HUDEP-2 (cell line): ENCODE measurements at regions not wholly inside any gene's neighbourhood (a gene's known extent, or its start where the extent isn't known, plus 50 kb on each side); places are given as distances from the start of the nearest gene placed in this dataset.
"Not testable (repeated sequence)": the region's sequence is repeated elsewhere in the genome, so short reads cannot be mapped to it uniquely, and the experiment has no call there.

Experiments used
- DNase-seq, 76 experiments: peaks; one replicate each; lab custom pipeline; 2025; ENCODE audit not compliant: unreplicated experiment in 76 of 76; lab: John Stamatoyannopoulos, UW

- DNase-seq: no peak
Observed at GRCh38 chr6:23523771-23524170, 602.2 kb upstream of the NRSN1 start.

- no peak for DNase-seq
Observed at GRCh38 chr6:23524548-23524947, 601.5 kb upstream of the NRSN1 start.

- DNase-seq: no peak
Observed at GRCh38 chr6:23526526-23526925, 599.5 kb upstream of the NRSN1 start.

- no peak for DNase-seq
Observed at GRCh38 chr6:23529902-23530301, 596.1 kb upstream of the NRSN1 start.

GRCh38 chr6:23531666-23532065, 594.3 kb upstream of the NRSN1 start:
- DNase-seq: no peak

- no peak for DNase-seq
Observed at GRCh38 chr6:23532227-23532626, 593.8 kb upstream of the NRSN1 start.

GRCh38 chr6:23533311-23533710, 592.7 kb upstream of the NRSN1 start:
- DNase-seq: no peak

- no peak for DNase-seq
Observed at GRCh38 chr6:23533944-23534343, 592.1 kb upstream of the NRSN1 start.

DNA sequence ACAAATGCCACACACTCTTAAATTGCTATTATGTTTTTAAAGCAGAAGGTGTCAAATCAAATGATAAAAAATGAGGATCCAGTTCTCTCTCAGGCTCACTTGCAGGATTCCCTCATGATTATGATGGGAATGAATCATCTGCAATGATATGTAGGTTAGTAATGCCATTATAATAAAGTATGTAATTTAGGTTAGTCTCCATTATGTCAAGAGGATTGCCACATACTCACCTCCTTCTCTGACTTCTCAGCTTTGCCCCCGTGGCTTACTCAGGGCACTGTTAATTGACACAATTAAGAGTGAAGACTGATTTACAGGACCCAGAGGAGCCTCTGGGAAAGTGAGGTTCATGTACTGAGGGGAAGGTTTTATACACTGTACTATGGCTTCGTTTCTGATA, 591.7 kb upstream of the NRSN1 start:
- DNase-seq: no peak

- no peak for DNase-seq
Observed at GRCh38 chr6:23535101-23535500, 590.9 kb upstream of the NRSN1 start.

GRCh38 chr6:23537828-23538227, 588.2 kb upstream of the NRSN1 start:
- no peak for DNase-seq

DNA sequence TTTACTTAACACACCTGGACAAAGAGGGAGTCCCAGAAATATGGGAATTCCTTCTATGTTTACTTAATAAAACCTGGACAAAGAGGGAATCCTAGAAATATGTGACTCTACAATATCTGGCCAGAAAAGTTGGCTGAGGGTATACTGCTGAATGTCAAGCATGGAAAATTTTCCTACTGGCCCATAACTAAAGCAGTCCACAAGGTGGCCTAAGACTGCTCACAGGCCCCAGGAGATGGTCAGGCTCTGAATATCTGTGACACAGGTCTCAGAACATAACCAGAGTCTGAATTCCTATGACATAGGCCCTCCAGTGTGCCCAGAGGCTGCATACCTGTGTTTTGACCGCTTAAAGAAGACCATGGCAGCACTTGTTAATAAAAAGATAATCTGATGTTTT, 578.2 kb upstream of the NRSN1 start:
- peak in 9 of 76 experiments; percentile 4 to 30 (median 13) for DNase-seq

DNA sequence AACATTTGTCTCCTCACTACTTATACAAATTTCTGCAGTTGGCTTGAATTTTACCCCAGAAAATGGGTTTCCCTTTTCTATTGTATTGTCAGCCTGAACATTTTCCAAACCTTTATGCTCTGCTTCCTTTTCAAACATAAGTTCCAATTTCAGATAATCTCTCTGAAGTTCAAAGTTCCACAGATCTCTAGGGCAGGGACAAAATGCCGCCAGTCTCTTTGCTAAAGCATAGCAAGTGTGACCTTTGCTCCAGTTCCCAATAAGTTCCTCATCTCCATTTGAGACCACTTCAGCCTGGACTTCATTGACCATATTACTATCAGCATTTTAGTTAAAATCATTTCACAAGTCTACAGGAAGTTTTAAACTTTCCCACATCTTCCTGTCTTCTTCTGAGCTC, 571.1 kb upstream of the NRSN1 start:
- DNase-seq: not testable (repeated sequence)

GRCh38 chr6:23559587-23560343, 566.2 kb upstream of the NRSN1 start:
- DNase-seq: no peak

DNA sequence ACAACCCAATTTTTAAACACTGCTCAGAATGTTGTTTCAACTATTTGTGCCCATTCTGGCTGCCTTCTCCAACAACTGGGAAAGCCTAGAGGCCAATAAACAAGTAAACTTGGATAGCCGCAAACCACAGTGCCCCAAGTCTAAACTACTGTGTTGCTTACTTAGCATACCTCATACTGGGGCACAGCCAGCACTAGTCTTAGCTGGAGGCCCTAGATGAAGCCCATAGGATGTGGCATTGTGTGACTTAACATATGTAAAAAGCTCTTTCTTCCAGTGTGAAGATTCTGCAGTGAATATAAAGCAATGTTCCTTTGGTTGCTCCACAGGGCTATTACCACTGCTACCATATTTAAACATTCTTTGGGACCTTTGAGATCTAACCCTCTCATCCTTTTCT, 564.3 kb upstream of the NRSN1 start:
- DNase-seq: no peak

DNA sequence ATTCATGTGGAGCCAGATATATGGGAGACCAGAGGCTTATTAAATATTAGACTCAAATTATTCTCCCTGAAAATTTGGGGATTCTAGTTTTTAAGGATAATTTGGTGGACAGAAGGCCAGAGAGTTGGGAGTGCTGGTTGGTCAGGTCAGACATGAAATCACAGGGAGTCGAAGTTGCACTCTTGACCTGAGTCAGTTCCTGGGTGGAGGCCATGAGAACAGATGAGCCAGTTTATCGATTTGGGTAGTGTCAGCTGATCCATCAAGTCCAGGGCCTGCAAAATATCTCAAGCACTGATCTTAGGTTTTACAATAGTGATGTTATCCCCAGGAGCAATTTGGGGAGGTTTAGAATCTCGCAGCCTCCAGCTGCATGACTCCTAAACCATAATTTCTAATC, 563.5 kb upstream of the NRSN1 start:
- DNase-seq: no peak

- DNase-seq: no peak
Observed at GRCh38 chr6:23563323-23563722, 562.7 kb upstream of the NRSN1 start.

DNA sequence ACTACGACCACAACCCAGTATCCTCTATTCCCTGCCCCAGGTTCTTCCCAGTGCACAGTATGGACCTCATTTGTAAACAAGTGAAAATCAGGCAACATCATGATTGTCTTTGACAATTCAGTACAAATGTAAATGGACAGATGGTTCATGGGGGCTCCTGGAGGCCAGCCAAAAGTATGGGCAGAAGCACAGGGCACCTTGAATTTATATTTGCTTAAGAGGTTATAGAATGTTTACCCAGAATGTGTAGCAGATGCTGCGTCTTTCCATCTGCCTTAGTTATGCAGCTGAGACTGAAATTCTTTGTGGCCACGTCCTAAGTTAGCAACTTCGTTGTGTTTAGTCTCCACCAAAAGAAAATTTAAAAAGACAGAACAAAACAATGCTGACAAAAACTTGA, 559.6 kb upstream of the NRSN1 start:
- no peak for DNase-seq

DNA sequence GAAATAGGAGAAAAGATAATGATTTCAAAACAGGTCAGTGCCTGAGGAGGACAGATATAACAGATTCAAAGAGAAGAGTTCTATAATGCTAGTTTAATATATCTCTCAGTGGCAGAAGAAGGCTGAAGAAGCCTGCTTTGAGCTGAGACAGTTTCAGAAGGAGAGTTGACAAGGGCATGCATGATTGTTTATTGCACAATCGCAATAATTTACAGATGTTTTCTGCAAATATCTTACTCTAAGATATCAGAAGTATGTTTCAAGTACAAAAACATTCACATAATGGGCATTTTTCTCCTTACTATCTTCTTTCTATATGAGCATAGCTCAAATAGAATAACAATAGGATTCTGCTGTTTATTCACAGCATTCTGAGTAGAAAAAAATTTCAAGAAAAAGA, 557.7 kb upstream of the NRSN1 start:
- no peak for DNase-seq

DNA sequence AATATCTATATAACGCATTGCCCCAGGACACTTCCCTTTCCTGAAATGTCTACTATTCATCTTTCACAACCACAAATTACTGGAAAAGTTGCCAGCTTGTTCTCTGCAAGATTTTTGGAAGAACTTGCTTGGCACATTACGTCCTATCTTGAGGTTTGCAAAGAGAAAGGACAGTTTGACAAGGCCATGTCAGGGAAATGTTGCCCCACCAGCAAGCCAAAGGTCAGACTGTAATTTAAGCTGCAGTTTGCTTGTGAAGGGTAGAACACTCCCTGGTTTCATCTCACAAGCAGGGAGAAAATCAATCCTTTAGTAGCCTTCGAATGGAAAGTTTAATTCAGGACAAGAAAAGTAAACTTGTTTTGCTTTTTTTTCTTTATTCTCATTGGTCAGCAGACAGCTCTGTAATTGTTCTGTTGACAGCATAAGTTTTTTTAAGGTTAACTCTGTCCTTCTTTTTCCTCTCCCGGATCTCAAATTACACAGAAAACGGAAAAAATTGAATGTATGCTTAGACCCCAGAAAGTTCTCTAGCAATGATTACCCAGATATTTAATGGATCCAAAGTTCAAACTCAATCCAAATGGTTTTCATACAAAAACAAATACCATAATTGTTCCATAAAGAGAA, 541.8 kb upstream of the NRSN1 start:
- DNase-seq: no peak

GRCh38 chr6:23587582-23587981, 538.4 kb upstream of the NRSN1 start:
- no peak for DNase-seq

- no peak for DNase-seq
Observed at GRCh38 chr6:23589811-23590210, 536.2 kb upstream of the NRSN1 start.
